HG02981 (cell line): ENCODE measurements at regions not wholly inside any gene's neighbourhood (a gene's known extent, or its start where the extent isn't known, plus 50 kb on each side); places are given as distances from the start of the nearest gene placed in this dataset.

Source experiments
- ATAC-seq: cut with Tn5 transposase; IDR thresholded peaks from one replicate; pipeline ENCODE4 v1.9.1; 2021; ENCODE audit warnings: mild to moderate bottlenecking, moderate library complexity; ENCODE audit not compliant: unreplicated experiment

GRCh38 chr15:61798631-61799030, 261.6 kb downstream of the VPS13C start:
- ATAC-seq: no peak

- no peak for ATAC-seq
These were observed 264.2 kb downstream of the VPS13C start for GRCh38 chr15:61796056-61796455.

- ATAC-seq: no peak
These were observed 265.4 kb downstream of the VPS13C start for GRCh38 chr15:61794881-61795280.

GRCh38 chr15:61794276-61794675, 266.0 kb downstream of the VPS13C start:
- no peak for ATAC-seq

GRCh38 chr15:61784734-61785133, 275.5 kb downstream of the VPS13C start:
- no peak for ATAC-seq

- ATAC-seq: no peak
These were observed 279.8 kb downstream of the VPS13C start for GRCh38 chr15:61780278-61780980.

GRCh38 chr15:61777689-61778088, 282.6 kb downstream of the VPS13C start:
- ATAC-seq: no peak

- ATAC-seq: no peak
These were observed 290.7 kb downstream of the VPS13C start for GRCh38 chr15:61769557-61769956.

GRCh38 chr15:61768131-61768530, 292.1 kb downstream of the VPS13C start:
- ATAC-seq: no peak

- ATAC-seq: no peak
These were observed 295.3 kb downstream of the VPS13C start for GRCh38 chr15:61764981-61765380.

GRCh38 chr15:61764141-61764540, 296.1 kb downstream of the VPS13C start:
- no peak for ATAC-seq

GRCh38 chr15:61762676-61763075, 297.6 kb downstream of the VPS13C start:
- ATAC-seq: no peak

- ATAC-seq: no peak
These were observed 300.6 kb downstream of the VPS13C start for GRCh38 chr15:61759639-61760038.

- ATAC-seq: no peak
These were observed 304.0 kb downstream of the VPS13C start for GRCh38 chr15:61756071-61756820.

GRCh38 chr15:61755467-61755866, 304.8 kb downstream of the VPS13C start:
- no peak for ATAC-seq

- ATAC-seq: no peak
These were observed 307.1 kb downstream of the VPS13C start for GRCh38 chr15:61753018-61753710.

- ATAC-seq: no peak
These were observed 308.2 kb downstream of the VPS13C start for GRCh38 chr15:61752001-61752400.

GRCh38 chr15:61750271-61751084, 309.8 kb downstream of the VPS13C start:
- no peak for ATAC-seq

- ATAC-seq: no peak
These were observed 311.1 kb downstream of the VPS13C start for GRCh38 chr15:61749169-61749568.

- ATAC-seq: no peak
These were observed 311.7 kb downstream of the VPS13C start for GRCh38 chr15:61748529-61748928.

GRCh38 chr15:61746589-61746988, 313.7 kb downstream of the VPS13C start:
- ATAC-seq: no peak
